ENCODE measurements at regions not wholly inside any gene's neighbourhood (a gene's known extent, or its start where the extent isn't known, plus 50 kb on each side); places are given as distances from the start of the nearest gene placed in this dataset.

- TF ChIP-seq CBX5 (IDR thresholded peaks at IDR 0.05; ENCODE audit: borderline replicate concordance, low read depth) (no peak), CTCF (IDR thresholded peaks at IDR 0.05 in 2 of 3, conservative IDR thresholded peaks at IDR 0.05 in 1 of 3; ENCODE audit: insufficient read depth in 2 of 3, low read depth in 1 of 3, low read length in 3 of 3) (no peak)
These were observed 192.8 kb downstream of the ZNF716 start for GRCh38 chr7:57642730-57643129.

Data from K562 (cell line).